Glutamatergic neuron (in vitro differentiated cells): ENCODE measurements at regions not wholly inside any gene's neighbourhood (a gene's known extent, or its start where the extent isn't known, plus 50 kb on each side); places are given as distances from the start of the nearest gene placed in this dataset.
"Not testable (repeated sequence)": the region's sequence is repeated elsewhere in the genome, so short reads cannot be mapped to it uniquely, and the experiment has no call there.

Experiments
- DNase-seq: peaks from one replicate; pipeline ENCODE4 v3.0.0; 2022
- H3K27ac Mint-ChIP-seq: one replicate; pipeline ENCODE4 v1.8.0; 2020; ENCODE audit warnings: mild to moderate bottlenecking, mixed read lengths, inconsistent platforms; ENCODE audit not compliant: unreplicated experiment
- H3K27me3 Mint-ChIP-seq: one replicate; pipeline ENCODE4 v1.8.0; 2020; ENCODE audit warnings: mild to moderate bottlenecking, moderate library complexity, mixed read lengths, inconsistent platforms; ENCODE audit not compliant: unreplicated experiment
- H3K36me3 Mint-ChIP-seq: one replicate; pipeline ENCODE4 v1.8.0; 2020; ENCODE audit warnings: mild to moderate bottlenecking, mixed read lengths, inconsistent platforms; ENCODE audit not compliant: unreplicated experiment
- H3K4me1 Mint-ChIP-seq: one replicate; pipeline ENCODE4 v1.8.0; 2020; ENCODE audit warnings: mild to moderate bottlenecking, low read depth, mixed read lengths, inconsistent platforms; ENCODE audit not compliant: unreplicated experiment
- H3K4me3 Mint-ChIP-seq: one replicate; pipeline ENCODE4 v1.8.0; 2020; ENCODE audit warnings: mild to moderate bottlenecking, mixed read lengths, inconsistent platforms; ENCODE audit not compliant: unreplicated experiment
- H3K9me3 Mint-ChIP-seq: one replicate; pipeline ENCODE4 v1.8.0; 2020; ENCODE audit warnings: mild to moderate bottlenecking, moderate library complexity, mixed read lengths, inconsistent platforms; ENCODE audit not compliant: unreplicated experiment
- TF ChIP-seq, protein P1 (sequence below): fragments of 200-600 bp; sonication (generic); IDR thresholded peaks from one replicate; pipeline ENCODE4 v1.5.0; 2021; ENCODE audit not compliant: partially characterized antibody, unreplicated experiment

DNA sequence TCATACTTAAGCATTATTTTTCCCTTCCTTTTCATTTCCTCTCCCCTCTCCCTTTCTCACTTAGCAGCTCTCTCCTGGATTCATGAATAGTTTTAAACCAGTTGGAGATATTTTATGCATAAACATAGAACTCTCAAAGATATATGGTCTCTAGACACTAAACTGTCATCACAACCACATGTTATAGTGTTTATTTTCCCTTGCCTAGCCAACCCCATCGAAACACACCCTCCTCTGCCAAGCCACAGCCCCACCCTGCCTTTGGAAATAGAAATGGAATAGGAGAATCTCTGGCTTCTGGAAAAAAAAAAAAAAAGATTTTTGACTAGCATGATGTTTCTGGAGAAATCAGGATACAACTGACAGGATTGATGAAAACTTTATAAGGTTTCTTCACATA lies 64.8 kb upstream of the RBPJ start:
- no peak for DNase-seq

DNA sequence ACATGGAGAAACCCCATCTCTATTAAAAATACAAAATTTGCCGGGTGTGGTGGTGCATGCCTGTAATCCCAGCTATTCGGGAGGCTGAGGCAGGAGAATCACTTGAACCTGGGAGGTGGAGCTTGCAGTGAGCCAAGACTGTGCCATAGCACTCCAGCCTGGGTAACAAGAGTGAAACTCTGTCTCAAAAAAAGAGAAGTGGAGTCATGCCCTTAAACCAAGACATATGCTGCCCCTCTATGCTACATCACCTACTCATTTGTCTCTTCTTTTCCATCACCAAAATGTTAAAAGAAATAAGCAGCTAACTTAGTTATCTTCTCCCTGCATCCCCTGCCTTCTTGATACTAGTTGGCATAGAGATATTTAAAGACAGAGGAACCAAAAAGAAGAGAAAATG lies 63.4 kb upstream of the RBPJ start:
- not testable (repeated sequence) for H3K36me3 Mint-ChIP-seq, DNase-seq, H3K4me3 Mint-ChIP-seq, H3K4me1 Mint-ChIP-seq, H3K9me3 Mint-ChIP-seq, H3K27me3 Mint-ChIP-seq, H3K27ac Mint-ChIP-seq

More for the DNA sequence above, 64.8 kb upstream of the RBPJ start:
- Mint-ChIP-seq H3K9me3 (no peaks in the 10 kb centered on the region), H3K4me1 (no peaks in the 10 kb centered on the region), H3K4me3 (no peak overlapping the region), H3K27ac (no peak overlapping the region), H3K27me3 (no peaks in the 10 kb centered on the region), H3K36me3 (no peaks in the 10 kb centered on the region)
- TF ChIP-seq, protein P1, sequence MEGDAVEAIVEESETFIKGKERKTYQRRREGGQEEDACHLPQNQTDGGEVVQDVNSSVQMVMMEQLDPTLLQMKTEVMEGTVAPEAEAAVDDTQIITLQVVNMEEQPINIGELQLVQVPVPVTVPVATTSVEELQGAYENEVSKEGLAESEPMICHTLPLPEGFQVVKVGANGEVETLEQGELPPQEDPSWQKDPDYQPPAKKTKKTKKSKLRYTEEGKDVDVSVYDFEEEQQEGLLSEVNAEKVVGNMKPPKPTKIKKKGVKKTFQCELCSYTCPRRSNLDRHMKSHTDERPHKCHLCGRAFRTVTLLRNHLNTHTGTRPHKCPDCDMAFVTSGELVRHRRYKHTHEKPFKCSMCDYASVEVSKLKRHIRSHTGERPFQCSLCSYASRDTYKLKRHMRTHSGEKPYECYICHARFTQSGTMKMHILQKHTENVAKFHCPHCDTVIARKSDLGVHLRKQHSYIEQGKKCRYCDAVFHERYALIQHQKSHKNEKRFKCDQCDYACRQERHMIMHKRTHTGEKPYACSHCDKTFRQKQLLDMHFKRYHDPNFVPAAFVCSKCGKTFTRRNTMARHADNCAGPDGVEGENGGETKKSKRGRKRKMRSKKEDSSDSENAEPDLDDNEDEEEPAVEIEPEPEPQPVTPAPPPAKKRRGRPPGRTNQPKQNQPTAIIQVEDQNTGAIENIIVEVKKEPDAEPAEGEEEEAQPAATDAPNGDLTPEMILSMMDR = no peak

DNA sequence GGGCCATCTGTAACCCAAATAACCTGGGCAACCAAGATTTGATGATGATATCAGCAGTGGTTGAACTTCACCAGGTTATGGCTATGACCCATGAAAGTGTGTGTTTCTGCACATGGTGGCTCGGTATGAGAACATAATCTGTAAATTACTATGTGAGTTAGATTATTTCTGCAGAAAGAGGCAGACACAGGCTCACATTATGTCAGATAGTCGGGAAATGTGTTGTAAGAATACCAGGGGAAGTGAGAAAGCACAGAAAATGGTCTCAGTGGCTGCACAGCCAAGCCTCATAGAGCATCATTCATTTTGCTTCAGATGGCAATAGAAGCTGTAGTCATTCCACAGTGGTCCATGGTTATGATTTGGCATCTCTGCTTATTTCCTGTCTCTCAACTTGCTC lies 63.0 kb upstream of the RBPJ start:
- H3K27me3 Mint-ChIP-seq = no peaks in the 10 kb centered on the region
- no peak for DNase-seq
- H3K4me3 Mint-ChIP-seq = no peak overlapping the region
- no peaks in the 10 kb centered on the region for H3K4me1 Mint-ChIP-seq
- no peaks in the 10 kb centered on the region for H3K9me3 Mint-ChIP-seq
- H3K27ac Mint-ChIP-seq = no peak overlapping the region
- TF ChIP-seq, protein P1 = no peak
- H3K36me3 Mint-ChIP-seq = no peaks in the 10 kb centered on the region

DNA sequence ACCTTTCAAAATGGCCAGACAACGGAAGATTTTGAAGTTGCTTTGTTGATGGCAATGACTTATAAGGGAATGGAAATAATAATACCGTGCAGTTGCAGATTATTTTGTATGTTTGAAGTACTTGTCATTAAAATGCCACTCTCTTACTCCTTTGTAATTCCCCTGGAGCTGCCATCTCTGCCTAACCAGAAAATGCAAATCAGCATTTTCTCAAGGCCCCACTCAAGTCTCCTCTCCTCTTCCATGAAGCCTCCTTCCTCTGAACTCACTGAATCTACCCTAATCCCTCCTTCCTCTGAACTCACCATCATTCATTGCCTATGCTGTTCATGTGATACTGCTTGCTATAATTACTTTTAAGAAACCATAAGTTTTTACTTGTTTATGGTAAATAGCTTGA lies 60.2 kb upstream of the RBPJ start:
- Mint-ChIP-seq H3K9me3 (no peaks in the 10 kb centered on the region), H3K27ac (no peak overlapping the region), H3K36me3 (no peaks in the 10 kb centered on the region), H3K4me3 (no peak overlapping the region), H3K27me3 (no peaks in the 10 kb centered on the region), H3K4me1 (no peaks in the 10 kb centered on the region)
- TF ChIP-seq, protein P1 = no peak
- no peak for DNase-seq

DNA sequence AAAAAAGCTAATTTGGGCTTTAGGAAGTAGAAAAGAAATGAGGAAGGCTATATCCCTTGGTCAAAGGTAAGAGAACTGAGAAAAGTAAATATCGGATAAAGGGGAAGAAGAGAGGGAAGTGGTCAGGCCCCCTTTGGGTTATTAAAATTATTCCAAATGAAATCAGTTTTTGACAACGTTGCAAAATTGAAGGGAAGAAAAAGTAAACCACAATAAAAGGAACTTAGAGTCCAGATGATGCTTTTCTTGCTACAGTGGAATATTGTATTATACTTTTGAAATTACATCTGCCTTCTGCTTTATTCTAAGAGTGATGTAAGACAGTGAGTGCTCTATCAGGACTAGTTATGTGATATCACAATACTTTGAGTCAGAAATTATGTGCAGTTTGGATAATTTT lies 59.4 kb upstream of the RBPJ start:
- TF ChIP-seq, protein P1 = no peak
- Mint-ChIP-seq H3K36me3 (no peaks in the 10 kb centered on the region), H3K9me3 (no peaks in the 10 kb centered on the region), H3K4me3 (no peak overlapping the region), H3K4me1 (no peaks in the 10 kb centered on the region), H3K27me3 (no peaks in the 10 kb centered on the region), H3K27ac (no peak overlapping the region)
- no peak for DNase-seq

DNA sequence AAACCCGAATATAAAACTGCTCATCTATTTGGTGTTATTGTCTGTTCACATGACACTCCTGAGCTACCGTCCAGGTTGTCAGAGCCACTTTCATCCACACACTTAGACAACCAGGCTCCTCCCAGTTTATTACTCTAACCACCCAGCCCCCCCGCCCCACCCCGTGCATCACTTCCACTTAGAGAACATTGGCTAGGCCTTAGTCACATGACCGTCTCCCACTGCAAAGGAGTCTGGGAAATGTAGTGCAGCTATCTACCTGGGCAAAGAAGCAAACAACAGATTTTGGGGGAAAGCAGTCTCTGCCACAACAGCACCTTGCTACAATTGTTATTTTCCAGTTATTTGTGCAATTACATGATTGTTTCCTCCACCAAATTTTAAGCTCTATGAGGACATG lies 57.6 kb upstream of the RBPJ start:
- Mint-ChIP-seq H3K27ac (no peak overlapping the region), H3K9me3 (no peaks in the 10 kb centered on the region), H3K4me1 (no peaks in the 10 kb centered on the region), H3K27me3 (no peaks in the 10 kb centered on the region), H3K4me3 (no peak overlapping the region), H3K36me3 (no peaks in the 10 kb centered on the region)
- no peak for DNase-seq
- TF ChIP-seq, protein P1 = no peak
